HL-60 (cell line): ENCODE measurements at regions not wholly inside any gene's neighbourhood (a gene's known extent, or its start where the extent isn't known, plus 50 kb on each side); places are given as distances from the start of the nearest gene placed in this dataset.

Experiments
- DNase-seq, 2 experiments: peaks; one replicate each; pipeline ENCODE4 v3.0.0-alpha.2; 2010 to 2020; ENCODE audit warnings: low read depth in 1 of 2, low spot score in 1 of 2
- H3K27ac ChIP-seq: fragments of 250-450 bp; sonication (Bioruptor Pico); replicated peaks from 2 replicates; pipeline ENCODE4 v1.5.1; 2020; ENCODE audit warnings: mild to moderate bottlenecking, moderate library complexity
- H3K27me3 ChIP-seq: fragments of 250-450 bp; sonication (Bioruptor Pico); 2 replicates; pipeline ENCODE4 v1.5.1; 2021; ENCODE audit warnings: mild to moderate bottlenecking, moderate library complexity; ENCODE audit not compliant: insufficient read depth, poor library complexity, severe bottlenecking
- H3K4me3 ChIP-seq: replicated peaks from 2 replicates; pipeline ENCODE4 v1.5.1; 2011; ENCODE audit warnings: mild to moderate bottlenecking, control low read depth, low read length; ENCODE audit not compliant: insufficient read depth
- GABPA ChIP-seq: IDR thresholded peaks from 2 replicates; pipeline ENCODE4 v1.6.1; 2012; ENCODE audit warnings: low read depth
- POLR2AphosphoS5 ChIP-seq: IDR thresholded peaks from 2 replicates; pipeline ENCODE4 v1.6.1; 2012; ENCODE audit warnings: low read depth
- SPI1 ChIP-seq: IDR thresholded peaks from 2 replicates; pipeline ENCODE4 v1.6.1; 2012; ENCODE audit warnings: low read depth, mild to moderate bottlenecking, borderline replicate concordance
- TF ChIP-seq, protein P1 (sequence below): IDR thresholded peaks from one replicate; pipeline ENCODE4 v1.5.1; 2011; ENCODE audit warnings: low read length, control low read depth, inconsistent platforms; ENCODE audit not compliant: insufficient read depth
- TF ChIP-seq, protein P2 (sequence below): IDR thresholded peaks from 2 replicates; pipeline ENCODE4 v1.6.1; 2012; ENCODE audit warnings: low read depth; ENCODE audit not compliant: insufficient replicate concordance

DNA sequence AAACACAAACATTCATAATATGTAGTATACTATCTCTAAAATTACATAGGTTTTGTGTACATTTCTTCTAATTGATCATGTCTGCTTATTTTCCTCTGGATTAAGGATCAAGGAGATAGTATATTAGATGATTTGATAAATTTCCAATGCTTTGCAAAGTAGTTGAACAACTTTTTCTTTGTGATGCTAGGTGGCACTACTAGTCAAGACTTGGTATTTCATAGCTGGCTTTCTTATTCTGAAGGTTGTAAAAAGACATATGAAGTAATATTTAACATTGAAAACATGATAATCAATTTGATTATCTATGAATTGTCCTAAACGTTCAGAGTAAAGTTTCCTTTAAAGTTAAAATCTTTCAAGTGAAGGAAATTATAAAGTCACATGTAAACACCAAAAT is 106.1 kb upstream of the FGF10 start:
- TF ChIP-seq POLR2AphosphoS5, result no peak
- no peak for TF ChIP-seq SPI1
- no peak for TF ChIP-seq GABPA
- TF ChIP-seq, protein P1, sequence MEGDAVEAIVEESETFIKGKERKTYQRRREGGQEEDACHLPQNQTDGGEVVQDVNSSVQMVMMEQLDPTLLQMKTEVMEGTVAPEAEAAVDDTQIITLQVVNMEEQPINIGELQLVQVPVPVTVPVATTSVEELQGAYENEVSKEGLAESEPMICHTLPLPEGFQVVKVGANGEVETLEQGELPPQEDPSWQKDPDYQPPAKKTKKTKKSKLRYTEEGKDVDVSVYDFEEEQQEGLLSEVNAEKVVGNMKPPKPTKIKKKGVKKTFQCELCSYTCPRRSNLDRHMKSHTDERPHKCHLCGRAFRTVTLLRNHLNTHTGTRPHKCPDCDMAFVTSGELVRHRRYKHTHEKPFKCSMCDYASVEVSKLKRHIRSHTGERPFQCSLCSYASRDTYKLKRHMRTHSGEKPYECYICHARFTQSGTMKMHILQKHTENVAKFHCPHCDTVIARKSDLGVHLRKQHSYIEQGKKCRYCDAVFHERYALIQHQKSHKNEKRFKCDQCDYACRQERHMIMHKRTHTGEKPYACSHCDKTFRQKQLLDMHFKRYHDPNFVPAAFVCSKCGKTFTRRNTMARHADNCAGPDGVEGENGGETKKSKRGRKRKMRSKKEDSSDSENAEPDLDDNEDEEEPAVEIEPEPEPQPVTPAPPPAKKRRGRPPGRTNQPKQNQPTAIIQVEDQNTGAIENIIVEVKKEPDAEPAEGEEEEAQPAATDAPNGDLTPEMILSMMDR, result no peak
- TF ChIP-seq, protein P2, sequence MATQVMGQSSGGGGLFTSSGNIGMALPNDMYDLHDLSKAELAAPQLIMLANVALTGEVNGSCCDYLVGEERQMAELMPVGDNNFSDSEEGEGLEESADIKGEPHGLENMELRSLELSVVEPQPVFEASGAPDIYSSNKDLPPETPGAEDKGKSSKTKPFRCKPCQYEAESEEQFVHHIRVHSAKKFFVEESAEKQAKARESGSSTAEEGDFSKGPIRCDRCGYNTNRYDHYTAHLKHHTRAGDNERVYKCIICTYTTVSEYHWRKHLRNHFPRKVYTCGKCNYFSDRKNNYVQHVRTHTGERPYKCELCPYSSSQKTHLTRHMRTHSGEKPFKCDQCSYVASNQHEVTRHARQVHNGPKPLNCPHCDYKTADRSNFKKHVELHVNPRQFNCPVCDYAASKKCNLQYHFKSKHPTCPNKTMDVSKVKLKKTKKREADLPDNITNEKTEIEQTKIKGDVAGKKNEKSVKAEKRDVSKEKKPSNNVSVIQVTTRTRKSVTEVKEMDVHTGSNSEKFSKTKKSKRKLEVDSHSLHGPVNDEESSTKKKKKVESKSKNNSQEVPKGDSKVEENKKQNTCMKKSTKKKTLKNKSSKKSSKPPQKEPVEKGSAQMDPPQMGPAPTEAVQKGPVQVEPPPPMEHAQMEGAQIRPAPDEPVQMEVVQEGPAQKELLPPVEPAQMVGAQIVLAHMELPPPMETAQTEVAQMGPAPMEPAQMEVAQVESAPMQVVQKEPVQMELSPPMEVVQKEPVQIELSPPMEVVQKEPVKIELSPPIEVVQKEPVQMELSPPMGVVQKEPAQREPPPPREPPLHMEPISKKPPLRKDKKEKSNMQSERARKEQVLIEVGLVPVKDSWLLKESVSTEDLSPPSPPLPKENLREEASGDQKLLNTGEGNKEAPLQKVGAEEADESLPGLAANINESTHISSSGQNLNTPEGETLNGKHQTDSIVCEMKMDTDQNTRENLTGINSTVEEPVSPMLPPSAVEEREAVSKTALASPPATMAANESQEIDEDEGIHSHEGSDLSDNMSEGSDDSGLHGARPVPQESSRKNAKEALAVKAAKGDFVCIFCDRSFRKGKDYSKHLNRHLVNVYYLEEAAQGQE, result no peak
- no peak overlapping the region for H3K27ac ChIP-seq
- H3K4me3 ChIP-seq, result no peak overlapping the region
- no peaks in the 10 kb centered on the region for H3K27me3 ChIP-seq
- DNase-seq, result no peak

DNA sequence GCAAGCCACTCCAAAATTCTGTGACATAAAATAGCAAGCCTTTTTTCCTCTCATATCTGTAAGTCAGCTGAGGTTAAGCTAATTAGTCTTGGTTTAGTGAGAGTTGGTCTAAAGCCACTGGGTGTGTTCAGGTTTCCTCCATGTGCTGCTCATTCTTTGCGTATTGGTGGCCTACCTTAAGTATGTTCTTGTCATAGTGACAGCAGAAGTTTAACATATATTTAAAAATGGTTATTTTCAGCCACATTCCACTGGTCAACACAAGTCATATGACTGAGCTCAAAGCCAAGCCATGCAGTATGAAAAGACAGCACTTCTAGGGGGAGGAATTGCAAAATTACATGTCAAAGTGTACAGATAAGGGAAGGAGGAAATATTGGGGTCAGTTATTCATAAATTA is 100.5 kb upstream of the FGF10 start:
- Histone ChIP-seq H3K27ac (no peak overlapping the region), H3K27me3 (no peaks in the 10 kb centered on the region), H3K4me3 (no peak overlapping the region)
- TF ChIP-seq SPI1 (no peak), POLR2AphosphoS5 (no peak)
- DNase-seq, result no peak

DNA sequence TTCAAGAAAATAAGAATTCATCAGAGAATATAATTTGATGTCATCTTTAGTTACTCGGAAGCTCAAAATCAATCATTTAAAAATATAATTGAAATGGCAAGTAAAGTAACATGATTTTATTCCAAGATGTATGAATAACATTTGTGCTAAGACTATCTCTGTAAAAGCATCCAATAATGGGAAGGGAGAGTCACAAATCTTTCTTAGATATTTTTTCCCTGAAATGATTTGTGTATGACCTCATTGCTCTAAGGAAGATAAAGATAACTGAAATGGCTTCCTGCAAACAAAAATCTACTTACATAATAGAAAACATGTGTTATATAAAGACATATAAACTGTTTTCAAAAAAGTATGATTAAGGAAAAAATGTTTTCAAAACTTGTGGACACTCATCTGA is 97.4 kb upstream of the FGF10 start:
- H3K4me3 ChIP-seq, result no peak overlapping the region
- TF ChIP-seq POLR2AphosphoS5, result no peak
- TF ChIP-seq, protein P1, result no peak
- TF ChIP-seq, protein P2, result no peak
- no peak for TF ChIP-seq SPI1
- no peak for TF ChIP-seq GABPA
- no peak overlapping the region for H3K27ac ChIP-seq
- no peak for DNase-seq
- no peaks in the 10 kb centered on the region for H3K27me3 ChIP-seq

DNA sequence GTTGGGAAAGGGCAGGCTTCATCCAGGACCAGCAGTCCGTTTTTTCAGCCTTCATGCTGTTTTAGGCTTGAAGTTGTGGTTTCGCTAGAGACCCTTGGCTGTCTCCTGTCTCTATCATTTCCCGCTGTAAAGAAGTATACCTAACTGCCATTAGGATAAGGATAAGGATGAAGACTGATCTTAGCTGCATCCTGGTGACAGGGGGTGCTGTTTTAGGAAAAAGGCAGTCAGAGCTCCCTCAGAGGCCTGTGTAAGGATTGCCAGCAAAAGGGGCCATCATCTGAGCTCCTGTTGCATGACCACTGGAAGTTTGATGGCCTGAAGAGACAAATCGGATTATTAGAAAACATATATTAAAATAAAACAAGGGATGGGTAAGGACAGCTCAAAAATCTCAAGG is 64.8 kb upstream of the FGF10 start:
- Histone ChIP-seq H3K27ac (no peak overlapping the region), H3K27me3 (no peaks in the 10 kb centered on the region)
- TF ChIP-seq POLR2AphosphoS5 (no peak), SPI1 (no peak)
- TF ChIP-seq, protein P1, result no peak

More for the DNA sequence above, 64.8 kb upstream of the FGF10 start:
- H3K4me3 ChIP-seq, result no peak overlapping the region
- no peak for DNase-seq
